NCI-H526 treated with DMSO at 0.1 percent for 48 hours (cell line): ENCODE measurements at regions not wholly inside any gene's neighbourhood (a gene's known extent, or its start where the extent isn't known, plus 50 kb on each side); places are given as distances from the start of the nearest gene placed in this dataset.

Source experiments
- DNase-seq: peaks from one replicate; lab custom pipeline; 2025; lab: John Stamatoyannopoulos, UW

GRCh38 chr6:139436957-139437348 is 62.5 kb upstream of the CITED2 start:
- DNase-seq, result no peak

GRCh38 chr6:139436200-139436956 is 61.9 kb upstream of the CITED2 start:
- no peak for DNase-seq

DNA sequence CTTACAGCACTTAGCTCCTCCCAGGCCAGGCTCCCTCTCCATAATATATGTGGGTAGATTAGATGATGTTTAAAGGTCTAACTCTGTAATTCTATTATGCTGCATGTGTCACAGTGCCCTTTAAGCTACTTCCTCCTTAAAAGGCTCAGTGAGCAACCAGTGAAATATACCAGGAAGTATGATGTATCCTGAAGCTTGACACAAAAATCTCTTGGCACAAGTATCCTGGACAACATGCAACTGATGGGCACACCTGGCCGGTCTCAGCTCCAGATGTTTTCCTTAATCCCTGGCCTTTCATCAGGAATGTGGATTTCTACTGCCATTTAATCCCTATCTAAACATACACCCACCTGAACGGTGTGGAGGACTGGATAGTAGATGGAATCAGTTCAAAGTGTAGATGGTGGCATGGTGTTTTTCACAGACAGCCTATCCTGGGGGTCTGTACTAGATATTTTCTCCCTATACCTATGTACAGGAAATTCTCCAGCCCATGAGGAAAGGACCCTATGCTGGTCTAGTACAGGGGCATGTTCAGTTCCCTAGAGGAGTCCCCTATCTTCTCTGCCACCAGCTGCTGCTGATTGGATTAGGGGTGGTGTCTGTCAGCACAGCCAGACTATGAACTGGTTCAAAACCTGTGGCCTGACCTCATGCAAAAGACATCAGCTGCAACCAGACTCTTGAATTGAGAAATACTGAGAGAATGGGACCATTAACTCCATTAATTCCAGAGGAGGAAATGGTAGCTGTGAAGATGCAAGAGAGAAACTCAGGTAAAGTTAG is 59.4 kb upstream of the CITED2 start:
- DNase-seq, result no peak

- no peak for DNase-seq
These were observed 57.1 kb upstream of the CITED2 start for GRCh38 chr6:139431602-139431956.

GRCh38 chr6:139430899-139431601 is 56.6 kb upstream of the CITED2 start:
- no peak for DNase-seq

GRCh38 chr6:139429580-139430145 is 55.2 kb upstream of the CITED2 start:
- no peak for DNase-seq

GRCh38 chr6:139427199-139427598 is 52.8 kb upstream of the CITED2 start:
- no peak for DNase-seq

DNA sequence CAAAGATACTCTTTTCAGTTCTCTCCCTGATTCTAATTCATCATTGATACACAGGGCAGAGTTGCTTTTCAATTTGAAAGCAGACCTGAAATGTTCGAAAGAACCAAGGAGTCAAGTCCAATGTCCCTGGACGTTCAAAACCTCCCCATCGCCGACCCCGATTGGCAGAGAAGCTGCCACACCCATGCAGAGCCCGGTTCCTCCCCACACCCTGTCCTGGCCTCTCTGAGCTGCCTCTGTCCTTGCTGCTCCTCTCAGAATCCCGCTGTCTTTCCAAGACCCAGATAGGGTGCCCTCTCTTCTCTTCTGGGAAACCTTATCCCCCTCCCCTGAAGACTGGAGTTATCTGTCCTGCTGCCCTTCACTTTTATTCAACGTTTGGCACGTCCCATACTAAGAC is 52.3 kb upstream of the CITED2 start:
- no peak for DNase-seq

DNA sequence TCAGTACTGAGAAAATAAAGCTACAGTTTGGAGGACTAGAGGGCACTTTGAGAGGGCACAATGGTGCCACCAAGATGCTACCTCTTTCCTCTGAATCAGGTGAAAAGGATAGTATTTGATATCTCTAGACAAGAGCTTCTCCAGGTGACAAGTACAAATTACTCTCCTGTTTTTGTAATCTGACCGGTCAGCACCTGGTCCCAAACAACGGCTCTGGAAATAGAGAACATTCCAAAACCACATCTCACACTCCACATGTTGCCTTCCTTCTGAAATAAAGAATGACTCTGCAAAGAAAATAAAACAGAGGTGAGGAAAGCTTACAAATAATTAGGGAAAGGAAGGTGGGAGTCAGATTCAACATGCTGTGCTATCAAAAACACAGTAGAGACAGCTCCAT is 51.3 kb upstream of the CITED2 start:
- no peak for DNase-seq

- DNase-seq, result no peak
These were observed 49.7 kb upstream of the CITED2 start for GRCh38 chr6:139423971-139424667.
